HCT116 (cell line): ENCODE measurements at regions not wholly inside any gene's neighbourhood (a gene's known extent, or its start where the extent isn't known, plus 50 kb on each side); places are given as distances from the start of the nearest gene placed in this dataset.

Experiments
- ATAC-seq: fragments of 200-7000 bp; cut with Tn5 transposase; 2 replicates; pipeline ENCODE4 v1.9.1; 2020; ENCODE audit warnings: mild to moderate bottlenecking, moderate library complexity
- BruUV-seq: library from RNA; stranded (reverse); fragments of 400-500 nt; replicated peaks from 2 replicates; lab custom pipeline; 2021; lab: Mats Ljungman, UMichigan
- CTCF ChIA-PET: fragments of 300-600 bp; sonication (Branson Sonifier 250); formaldehyde crosslinking; loops from one replicate; lab custom pipeline; 2021; ENCODE audit warnings: antibody characterized with exemption; lab: Charles Lee
- POLR2A ChIA-PET: fragments of 300-600, 350-600 bp; sonication (Branson Sonifier 250); formaldehyde crosslinking; loops from one replicate; lab custom pipeline; 2021; ENCODE audit warnings: antibody characterized with exemption; lab: Charles Lee
- RAD21 ChIA-PET, 2 experiments: fragments of 300-600 bp; sonication (Branson Sonifier 250); formaldehyde crosslinking; loops; one replicate each; lab custom pipeline; 2023; ENCODE audit warnings: low total read pairs in 2 of 2; ENCODE audit not compliant: uncharacterized antibody in 2 of 2, unreplicated experiment in 2 of 2, low non-redundant PET in 1 of 2; lab: Charles Lee
- DNase-seq: peaks from one replicate; pipeline ENCODE4 v3.0.0-alpha.2; 2010; ENCODE audit warnings: low read depth, low spot score
- H2AFZ ChIP-seq: fragments of 200-600 bp; shearing (Covaris generic), sonication (generic); 2 replicates; pipeline ENCODE4 v1.6.1; 2017; ENCODE audit warnings: low read depth, mixed run types, mixed read lengths, antibody characterized with exemption, low read length; ENCODE audit not compliant: poor library complexity, severe bottlenecking
- H3K27ac ChIP-seq: 2 replicates; pipeline ENCODE4 v1.5.1; 2012; ENCODE audit warnings: low read depth, low read length
- H3K27me3 ChIP-seq: fragments of 200-600 bp; sonication (generic); 2 replicates; pipeline ENCODE4 v1.6.1; 2016; ENCODE audit warnings: mixed run types, low read length, mixed read lengths; ENCODE audit not compliant: insufficient read depth
- H3K36me3 ChIP-seq, 2 experiments: fragments of 200-500 bp in 1 of 2; fragments of 200-600 bp in 1 of 2; sonication (Bioruptor generic) in 1 of 2; sonication (generic) in 1 of 2; 2 replicates each; pipeline versions ENCODE4 v1.5.1 to v1.6.1; 2014 to 2016; ENCODE audit warnings: low read length in 2 of 2, inconsistent platforms in 1 of 2, mixed read lengths in 1 of 2, mixed run types in 1 of 2; ENCODE audit not compliant: insufficient read depth in 2 of 2, control insufficient read depth in 1 of 2
- H3K4me1 ChIP-seq, 2 experiments: fragments of 200-600 bp in 1 of 2; sonication (generic) in 1 of 2; 2 replicates each; pipeline versions ENCODE4 v1.5.1 to v1.6.1; 2012 to 2017; ENCODE audit warnings: low read length in 2 of 2, inconsistent platforms in 1 of 2, mild to moderate bottlenecking in 1 of 2, mixed read lengths in 1 of 2, mixed run types in 1 of 2, moderate library complexity in 1 of 2; ENCODE audit not compliant: insufficient read depth in 2 of 2, control insufficient read depth in 1 of 2
- H3K4me2 ChIP-seq: fragments of 200-600 bp; sonication (generic); 2 replicates; pipeline ENCODE4 v1.6.1; 2017; ENCODE audit warnings: mixed run types, low read length, mixed read lengths
- H3K4me3 ChIP-seq, 2 experiments: fragments of 200-600 bp in 1 of 2; sonication (generic) in 1 of 2; replicated peaks in 1 of 2; 2 replicates each; pipeline ENCODE4 v1.5.1; 2011 to 2016; ENCODE audit warnings: low read length in 2 of 2, control low read depth in 1 of 2, low read depth in 1 of 2, mild to moderate bottlenecking in 1 of 2, mixed read lengths in 1 of 2, mixed run types in 1 of 2
- H3K79me2 ChIP-seq: fragments of 200-600 bp; sonication (generic); 2 replicates; pipeline ENCODE4 v1.6.1; 2017; ENCODE audit warnings: mild to moderate bottlenecking, mixed run types, low read length, moderate library complexity, mixed read lengths; ENCODE audit not compliant: insufficient read depth
- H3K9ac ChIP-seq: fragments of 200-600 bp; sonication (generic); 2 replicates; pipeline ENCODE4 v1.6.1; 2016; ENCODE audit warnings: low read length, mixed read lengths
- H3K9me2 ChIP-seq: fragments of 200-600 bp; sonication (generic), shearing (Covaris generic); 2 replicates; pipeline ENCODE4 v1.6.1; 2017; ENCODE audit warnings: mixed run types, mild to moderate bottlenecking, moderate library complexity; ENCODE audit not compliant: insufficient read depth
- H3K9me3 ChIP-seq, 2 experiments: fragments of 200-500 bp in 1 of 2; fragments of 200-600 bp in 1 of 2; sonication (Bioruptor generic) in 1 of 2; sonication (generic) in 1 of 2; 2 replicates each; pipeline ENCODE4 v1.6.1; 2014 to 2017; ENCODE audit warnings: low read length in 2 of 2, mixed read lengths in 2 of 2, inconsistent platforms in 1 of 2, low read depth in 1 of 2, mild to moderate bottlenecking in 1 of 2, mixed run types in 1 of 2, moderate library complexity in 1 of 2; ENCODE audit not compliant: control insufficient read depth in 1 of 2, insufficient read depth in 1 of 2
- H4K20me1 ChIP-seq: fragments of 200-600 bp; sonication (generic), shearing (Covaris generic); 2 replicates; pipeline ENCODE4 v1.6.1; 2017; ENCODE audit warnings: mixed run types, mild to moderate bottlenecking, moderate library complexity; ENCODE audit not compliant: insufficient read depth
- CBX3 ChIP-seq: IDR thresholded peaks from 2 replicates; pipeline ENCODE4 v1.6.1; 2012; ENCODE audit warnings: low read depth
- EGR1 ChIP-seq: IDR thresholded peaks from 2 replicates; pipeline ENCODE4 v1.6.1; 2012; ENCODE audit warnings: low read depth
- ELF1 ChIP-seq: IDR thresholded peaks from 2 replicates; pipeline ENCODE4 v1.6.1; 2012; ENCODE audit warnings: low read depth, borderline replicate concordance
- EZH2phosphoT487 ChIP-seq: fragments of 200-600 bp; IDR thresholded peaks from 2 replicates; pipeline ENCODE4 v1.6.1; 2018; ENCODE audit warnings: antibody characterized with exemption, borderline replicate concordance
- FOSL1 ChIP-seq: IDR thresholded peaks from 2 replicates; pipeline ENCODE4 v1.6.1; 2012; ENCODE audit warnings: low read depth
- JUND ChIP-seq: IDR thresholded peaks from 2 replicates; pipeline ENCODE4 v1.6.1; 2012
- POLR2AphosphoS5 ChIP-seq: IDR thresholded peaks from 2 replicates; pipeline ENCODE4 v1.6.1; 2011; ENCODE audit warnings: mild to moderate bottlenecking, low read depth, low read length, moderate library complexity
- RAD21 ChIP-seq: IDR thresholded peaks from 2 replicates; pipeline ENCODE4 v1.6.1; 2012; ENCODE audit warnings: low read depth, mild to moderate bottlenecking
- SIN3A ChIP-seq: IDR thresholded peaks from 2 replicates; pipeline ENCODE4 v1.6.1; 2012; ENCODE audit warnings: low read depth
- TCF7L2 ChIP-seq: IDR thresholded peaks from 2 replicates; pipeline ENCODE4 v1.7.0; 2011; ENCODE audit warnings: borderline replicate concordance, inconsistent platforms; ENCODE audit not compliant: insufficient read depth, insufficient read length; ENCODE audit errors: extremely low read depth
- ZFX ChIP-seq: fragments of 450-650 bp; IDR thresholded peaks from 2 replicates; pipeline ENCODE4 v1.6.1; 2017
- intact Hi-C: fragments of 100-400 bp; cut with micrococcal nuclease; formaldehyde crosslinking; loops from 2 replicates; pipeline ENCODE4 v1.10.0; 2022
- TF ChIP-seq, protein P1 (sequence below): IDR thresholded peaks from 2 replicates; pipeline ENCODE4 v1.6.1; 2012
- TF ChIP-seq, protein P2 (sequence below): IDR thresholded peaks from 2 replicates; pipeline ENCODE4 v1.6.1; 2012
- TF ChIP-seq, protein P3 (sequence below): IDR thresholded peaks from 2 replicates; pipeline ENCODE4 v1.6.1; 2012; ENCODE audit warnings: low read depth

DNA sequence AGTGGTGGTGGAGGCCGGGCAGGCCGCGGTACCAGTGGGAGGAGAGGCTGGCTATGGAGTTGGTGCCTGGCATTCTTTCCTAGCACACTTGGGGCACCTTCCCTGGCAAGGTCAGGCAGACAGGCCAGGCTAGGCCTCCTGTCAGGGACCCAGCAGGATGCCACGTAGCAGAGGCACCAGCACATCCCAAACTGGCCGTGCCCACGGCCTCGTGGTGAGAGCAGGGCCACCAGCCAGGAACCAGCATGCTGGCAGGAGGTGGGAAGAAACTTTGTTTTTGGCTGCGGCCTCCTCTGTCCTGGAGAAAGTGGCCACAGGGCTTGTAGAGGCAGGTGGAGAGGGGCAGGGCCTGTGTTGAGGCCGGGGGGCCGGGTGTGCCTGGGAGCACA lies 57.6 kb upstream of the CBFA2T3 start:
- no peaks in the 10 kb centered on the region for H3K79me2 ChIP-seq
- H3K27ac ChIP-seq, result no peak overlapping the region
- H2AFZ ChIP-seq, result no peak overlapping the region
- TF ChIP-seq SIN3A (no peak), ELF1 (no peak), JUND (no peak), RAD21 (no peak), CBX3 (no peak), EGR1 (no peak)
- TF ChIP-seq, protein P1, sequence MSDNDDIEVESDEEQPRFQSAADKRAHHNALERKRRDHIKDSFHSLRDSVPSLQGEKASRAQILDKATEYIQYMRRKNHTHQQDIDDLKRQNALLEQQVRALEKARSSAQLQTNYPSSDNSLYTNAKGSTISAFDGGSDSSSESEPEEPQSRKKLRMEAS, result no peak
- H4K20me1 ChIP-seq, result no peaks in the 10 kb centered on the region
- CTCF ChIA-PET, result no interaction called here
- DNase-seq, result no peak
- H3K27me3 ChIP-seq, result peaks cover 40% of the 10 kb centered on the region
- no peak overlapping the region for H3K4me3 ChIP-seq
- BruUV-seq, result no TSS peak
- no peaks in the 10 kb centered on the region for H3K9me2 ChIP-seq
- no peaks in the 10 kb centered on the region for H3K36me3 ChIP-seq
- H3K4me1 ChIP-seq, result no peaks in the 10 kb centered on the region
- H3K9ac ChIP-seq, result no peak overlapping the region
- intact Hi-C loops, result no loop called here
- no peak for ATAC-seq
- H3K4me2 ChIP-seq, result no peak overlapping the region
- POLR2A ChIA-PET, result no interaction called here
- RAD21 ChIA-PET, result no interaction called here
- H3K9me3 ChIP-seq, result peaks cover 0 to 8% of the 10 kb centered on the region in 2 experiments; a peak in 1 of 4 replicates

DNA sequence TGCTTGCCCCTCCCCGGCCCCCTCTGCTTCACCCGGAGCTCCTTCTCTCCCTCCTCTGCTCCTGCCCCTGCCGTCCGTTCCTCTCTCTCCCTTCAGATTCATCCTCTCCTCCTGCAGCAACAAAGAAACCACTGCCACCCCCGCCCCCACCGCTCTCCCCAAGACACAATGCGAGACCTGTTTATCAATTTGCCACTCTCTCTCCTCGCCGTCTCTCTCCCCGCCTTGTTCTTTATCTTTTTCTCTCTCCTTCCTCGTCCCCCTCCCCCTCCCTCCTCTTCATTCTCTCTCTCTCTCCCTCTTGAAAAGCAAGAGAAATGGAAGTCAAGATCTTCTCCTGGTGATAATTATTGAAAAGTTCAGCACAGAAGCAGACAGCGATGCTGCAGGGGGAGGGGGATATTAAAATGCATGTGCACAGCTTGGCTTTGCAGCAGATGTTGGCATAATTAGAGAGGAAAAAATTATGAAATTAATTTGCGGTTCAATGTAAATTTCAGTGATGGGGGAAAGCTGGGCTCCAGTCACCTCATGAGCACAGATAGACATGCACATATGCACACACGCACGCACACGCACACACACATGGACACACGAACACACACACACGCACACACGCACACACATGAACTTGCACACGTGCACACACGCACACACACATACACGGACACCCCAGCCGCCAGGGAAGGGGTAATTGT lies 58.1 kb upstream of the CBFA2T3 start:
- ChIA-PET CTCF (no interaction called here), RAD21 (no interaction called here), POLR2A (no interaction called here)
- Histone ChIP-seq H3K27ac (no peak overlapping the region), H3K9me3 (peaks cover 0 to 8% of the 10 kb centered on the region in 2 experiments; a peak in 1 of 4 replicates), H3K36me3 (no peaks in the 10 kb centered on the region), H3K4me2 (no peak overlapping the region), H3K9ac (no peak overlapping the region), H3K4me1 (no peaks in the 10 kb centered on the region), H3K27me3 (peaks cover 41% of the 10 kb centered on the region), H4K20me1 (no peaks in the 10 kb centered on the region), H2AFZ (no peak overlapping the region), H3K9me2 (no peaks in the 10 kb centered on the region), H3K79me2 (no peaks in the 10 kb centered on the region), H3K4me3 (no peak overlapping the region)
- no peak for ATAC-seq
- intact Hi-C loops, result no loop called here
- BruUV-seq, result no TSS peak
- DNase-seq, result no peak
- TF ChIP-seq FOSL1 (no peak), ZFX (no peak), SIN3A (no peak), JUND (no peak), TCF7L2 (no peak), POLR2AphosphoS5 (no peak), RAD21 (no peak), EZH2phosphoT487 (no peak), CBX3 (no peak)
- TF ChIP-seq, protein P1, result no peak
- TF ChIP-seq, protein P2, sequence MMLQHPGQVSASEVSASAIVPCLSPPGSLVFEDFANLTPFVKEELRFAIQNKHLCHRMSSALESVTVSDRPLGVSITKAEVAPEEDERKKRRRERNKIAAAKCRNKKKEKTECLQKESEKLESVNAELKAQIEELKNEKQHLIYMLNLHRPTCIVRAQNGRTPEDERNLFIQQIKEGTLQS, result no peak
- TF ChIP-seq, protein P3, sequence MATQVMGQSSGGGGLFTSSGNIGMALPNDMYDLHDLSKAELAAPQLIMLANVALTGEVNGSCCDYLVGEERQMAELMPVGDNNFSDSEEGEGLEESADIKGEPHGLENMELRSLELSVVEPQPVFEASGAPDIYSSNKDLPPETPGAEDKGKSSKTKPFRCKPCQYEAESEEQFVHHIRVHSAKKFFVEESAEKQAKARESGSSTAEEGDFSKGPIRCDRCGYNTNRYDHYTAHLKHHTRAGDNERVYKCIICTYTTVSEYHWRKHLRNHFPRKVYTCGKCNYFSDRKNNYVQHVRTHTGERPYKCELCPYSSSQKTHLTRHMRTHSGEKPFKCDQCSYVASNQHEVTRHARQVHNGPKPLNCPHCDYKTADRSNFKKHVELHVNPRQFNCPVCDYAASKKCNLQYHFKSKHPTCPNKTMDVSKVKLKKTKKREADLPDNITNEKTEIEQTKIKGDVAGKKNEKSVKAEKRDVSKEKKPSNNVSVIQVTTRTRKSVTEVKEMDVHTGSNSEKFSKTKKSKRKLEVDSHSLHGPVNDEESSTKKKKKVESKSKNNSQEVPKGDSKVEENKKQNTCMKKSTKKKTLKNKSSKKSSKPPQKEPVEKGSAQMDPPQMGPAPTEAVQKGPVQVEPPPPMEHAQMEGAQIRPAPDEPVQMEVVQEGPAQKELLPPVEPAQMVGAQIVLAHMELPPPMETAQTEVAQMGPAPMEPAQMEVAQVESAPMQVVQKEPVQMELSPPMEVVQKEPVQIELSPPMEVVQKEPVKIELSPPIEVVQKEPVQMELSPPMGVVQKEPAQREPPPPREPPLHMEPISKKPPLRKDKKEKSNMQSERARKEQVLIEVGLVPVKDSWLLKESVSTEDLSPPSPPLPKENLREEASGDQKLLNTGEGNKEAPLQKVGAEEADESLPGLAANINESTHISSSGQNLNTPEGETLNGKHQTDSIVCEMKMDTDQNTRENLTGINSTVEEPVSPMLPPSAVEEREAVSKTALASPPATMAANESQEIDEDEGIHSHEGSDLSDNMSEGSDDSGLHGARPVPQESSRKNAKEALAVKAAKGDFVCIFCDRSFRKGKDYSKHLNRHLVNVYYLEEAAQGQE, result no peak
